ENCODE measurements at regions not wholly inside any gene's neighbourhood (a gene's known extent, or its start where the extent isn't known, plus 50 kb on each side); places are given as distances from the start of the nearest gene placed in this dataset.
"Not testable (repeated sequence)": the region's sequence is repeated elsewhere in the genome, so short reads cannot be mapped to it uniquely, and the experiment has no call there.

DNA sequence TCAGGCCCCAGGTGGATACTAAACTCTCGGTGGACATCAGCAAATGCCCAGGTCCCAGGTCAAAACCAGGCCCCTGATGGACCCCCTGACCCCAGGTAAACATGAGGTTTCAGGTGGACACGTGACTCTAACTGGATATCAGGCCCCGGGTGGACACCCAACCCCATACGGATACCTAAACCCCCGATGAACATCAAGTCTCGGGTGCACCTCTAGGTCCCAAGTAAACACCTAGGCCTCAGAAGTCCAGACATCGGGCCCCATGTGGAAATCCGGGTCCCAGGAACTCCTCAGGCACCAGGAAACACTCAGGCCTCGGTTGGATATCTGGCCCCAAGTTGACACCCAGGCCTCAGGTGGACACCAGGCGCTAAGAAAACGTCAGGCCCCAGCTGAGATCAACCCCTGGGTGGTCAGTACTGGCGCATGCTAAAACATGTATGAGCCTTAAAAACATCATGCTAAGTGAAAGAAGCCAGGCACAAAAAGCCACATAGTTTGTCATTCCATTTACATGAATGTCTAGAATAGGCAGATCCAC is 54.4 kb upstream of the SEPTIN5 start:
- TF ChIP-seq, protein P1, sequence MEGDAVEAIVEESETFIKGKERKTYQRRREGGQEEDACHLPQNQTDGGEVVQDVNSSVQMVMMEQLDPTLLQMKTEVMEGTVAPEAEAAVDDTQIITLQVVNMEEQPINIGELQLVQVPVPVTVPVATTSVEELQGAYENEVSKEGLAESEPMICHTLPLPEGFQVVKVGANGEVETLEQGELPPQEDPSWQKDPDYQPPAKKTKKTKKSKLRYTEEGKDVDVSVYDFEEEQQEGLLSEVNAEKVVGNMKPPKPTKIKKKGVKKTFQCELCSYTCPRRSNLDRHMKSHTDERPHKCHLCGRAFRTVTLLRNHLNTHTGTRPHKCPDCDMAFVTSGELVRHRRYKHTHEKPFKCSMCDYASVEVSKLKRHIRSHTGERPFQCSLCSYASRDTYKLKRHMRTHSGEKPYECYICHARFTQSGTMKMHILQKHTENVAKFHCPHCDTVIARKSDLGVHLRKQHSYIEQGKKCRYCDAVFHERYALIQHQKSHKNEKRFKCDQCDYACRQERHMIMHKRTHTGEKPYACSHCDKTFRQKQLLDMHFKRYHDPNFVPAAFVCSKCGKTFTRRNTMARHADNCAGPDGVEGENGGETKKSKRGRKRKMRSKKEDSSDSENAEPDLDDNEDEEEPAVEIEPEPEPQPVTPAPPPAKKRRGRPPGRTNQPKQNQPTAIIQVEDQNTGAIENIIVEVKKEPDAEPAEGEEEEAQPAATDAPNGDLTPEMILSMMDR (IDR thresholded peaks at IDR 0.05; ENCODE audit: unreplicated experiment), result no peak
- CTCF ChIA-PET, result no interaction called here
- no peaks in the 10 kb centered on the region for H3K9me3 Mint-ChIP-seq (ENCODE audit: low read depth, unreplicated experiment)
- no peaks in the 10 kb centered on the region for H3K27me3 Mint-ChIP-seq (ENCODE audit: unreplicated experiment)
- H3K4me1 Mint-ChIP-seq (ENCODE audit: low read depth, unreplicated experiment), result no peaks in the 10 kb centered on the region
- no TSS peak for BruUV-seq (replicated peaks)
- intact Hi-C loops (cut with micrococcal nuclease; ENCODE audit: unreplicated experiment), result no loop called here
- H3K27ac Mint-ChIP-seq (ENCODE audit: unreplicated experiment), result no peak overlapping the region
- H3K4me3 Mint-ChIP-seq (ENCODE audit: low read depth, unreplicated experiment), result no peak overlapping the region
- no peaks in the 10 kb centered on the region for H3K36me3 Mint-ChIP-seq (ENCODE audit: insufficient read depth, unreplicated experiment)
- no peak for DNase-seq

DNA sequence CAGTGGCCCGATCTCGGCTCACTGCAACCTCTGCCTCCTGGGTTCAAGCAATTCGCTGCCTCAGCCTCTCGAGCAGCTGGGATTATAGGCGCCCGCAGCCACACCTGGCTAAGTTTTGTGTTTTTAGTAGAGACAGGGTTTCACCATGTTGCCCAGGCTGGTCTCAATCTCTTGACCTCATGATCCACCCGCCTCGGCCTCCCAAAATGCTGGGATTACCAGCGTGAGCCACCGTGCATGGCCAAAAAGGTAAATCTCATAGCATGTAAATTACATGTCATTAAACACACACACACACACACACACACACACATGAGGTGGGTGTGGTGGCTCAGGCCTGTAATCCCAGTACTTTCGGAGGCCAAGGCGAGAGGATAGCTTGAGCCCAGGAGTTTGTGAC is 53.7 kb upstream of the SEPTIN5 start:
- H3K27ac Mint-ChIP-seq (ENCODE audit: unreplicated experiment); H3K4me1 Mint-ChIP-seq (ENCODE audit: low read depth, unreplicated experiment); CTCF ChIA-PET; intact Hi-C loops (cut with micrococcal nuclease; ENCODE audit: unreplicated experiment); BruUV-seq (replicated peaks); DNase-seq; H3K9me3 Mint-ChIP-seq (ENCODE audit: low read depth, unreplicated experiment); H3K4me3 Mint-ChIP-seq (ENCODE audit: low read depth, unreplicated experiment); H3K36me3 Mint-ChIP-seq (ENCODE audit: insufficient read depth, unreplicated experiment); H3K27me3 Mint-ChIP-seq (ENCODE audit: unreplicated experiment): not testable (repeated sequence)

DNA sequence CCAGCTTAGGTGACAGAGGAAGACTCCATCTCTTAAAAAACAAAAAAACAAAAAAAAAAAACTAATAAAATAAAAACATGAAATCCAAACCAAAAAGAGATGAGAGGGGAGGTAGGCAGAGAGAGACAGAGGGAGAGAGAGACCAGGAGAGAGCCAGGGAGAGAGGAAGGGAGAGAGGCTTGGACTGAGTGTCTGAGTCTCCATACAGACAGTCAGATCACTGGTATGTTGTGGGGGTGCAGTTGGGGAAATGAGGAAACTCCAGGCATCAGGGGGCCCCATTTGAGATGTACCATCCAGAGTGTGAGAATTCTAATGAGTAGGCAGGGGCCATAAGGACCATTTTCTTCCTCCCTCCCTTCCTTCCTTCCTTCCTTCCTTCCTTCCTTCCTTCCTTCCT is 53.1 kb upstream of the SEPTIN5 start:
- intact Hi-C loops (cut with micrococcal nuclease; ENCODE audit: unreplicated experiment), result no loop called here
- H3K27me3 Mint-ChIP-seq (ENCODE audit: unreplicated experiment), result peaks cover under 1% of the 10 kb centered on the region
- no peak overlapping the region for H3K4me3 Mint-ChIP-seq (ENCODE audit: low read depth, unreplicated experiment)
- TF ChIP-seq, protein P1 (IDR thresholded peaks at IDR 0.05; ENCODE audit: unreplicated experiment), result no peak
- CTCF ChIA-PET, result interaction anchor here (0.7 kb wide), 1 partner anchor 52 kb away, joined by 4 read pairs; no protein-coding TSS in a partner anchor
- no peaks in the 10 kb centered on the region for H3K4me1 Mint-ChIP-seq (ENCODE audit: low read depth, unreplicated experiment)
- no peaks in the 10 kb centered on the region for H3K36me3 Mint-ChIP-seq (ENCODE audit: insufficient read depth, unreplicated experiment)
- DNase-seq, result no peak
- H3K27ac Mint-ChIP-seq (ENCODE audit: unreplicated experiment), result no peak overlapping the region
- no TSS peak for BruUV-seq (replicated peaks)
- no peaks in the 10 kb centered on the region for H3K9me3 Mint-ChIP-seq (ENCODE audit: low read depth, unreplicated experiment)

DNA sequence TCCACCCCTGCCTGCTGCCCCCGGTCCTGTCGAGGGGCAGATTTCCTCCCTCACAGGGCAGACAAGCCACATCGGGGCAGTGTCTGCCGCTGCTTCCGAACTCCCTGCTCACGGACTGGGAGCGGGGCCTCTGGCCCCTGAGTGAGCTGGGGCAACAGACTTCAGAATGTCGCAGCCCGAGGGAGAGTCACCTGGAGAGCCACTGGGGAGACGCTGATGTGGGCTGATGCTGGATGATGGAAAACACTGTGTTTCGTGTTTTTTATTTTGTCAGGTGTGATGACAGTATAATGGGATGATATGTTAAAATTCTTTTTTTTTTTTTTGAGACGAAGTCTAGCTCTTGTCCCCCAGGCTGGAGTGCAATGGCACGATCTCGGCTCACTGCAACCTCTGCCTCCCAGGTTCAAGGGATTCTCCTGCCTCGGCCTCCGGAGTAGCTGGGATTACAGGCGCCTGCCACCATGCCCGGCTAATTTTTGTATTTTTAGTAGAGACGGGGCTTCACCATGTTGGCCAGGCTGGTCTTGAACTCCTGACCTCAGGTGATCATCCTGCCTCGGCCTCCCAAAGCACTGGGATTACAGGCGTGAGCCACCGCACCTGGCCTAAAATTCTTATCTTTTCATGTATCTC is 52.1 kb upstream of the SEPTIN5 start:
- H3K4me1 Mint-ChIP-seq (ENCODE audit: low read depth, unreplicated experiment); H3K4me3 Mint-ChIP-seq (ENCODE audit: low read depth, unreplicated experiment); H3K9me3 Mint-ChIP-seq (ENCODE audit: low read depth, unreplicated experiment); DNase-seq; H3K27ac Mint-ChIP-seq (ENCODE audit: unreplicated experiment); BruUV-seq (replicated peaks); H3K36me3 Mint-ChIP-seq (ENCODE audit: insufficient read depth, unreplicated experiment); intact Hi-C loops (cut with micrococcal nuclease; ENCODE audit: unreplicated experiment): not testable (repeated sequence)
- CTCF ChIA-PET, result interaction anchor here (0.7 kb wide), 1 partner anchor 53 kb away, joined by 4 read pairs; no protein-coding TSS in a partner anchor
- peaks cover 10% of the 10 kb centered on the region for H3K27me3 Mint-ChIP-seq (ENCODE audit: unreplicated experiment)

DNA sequence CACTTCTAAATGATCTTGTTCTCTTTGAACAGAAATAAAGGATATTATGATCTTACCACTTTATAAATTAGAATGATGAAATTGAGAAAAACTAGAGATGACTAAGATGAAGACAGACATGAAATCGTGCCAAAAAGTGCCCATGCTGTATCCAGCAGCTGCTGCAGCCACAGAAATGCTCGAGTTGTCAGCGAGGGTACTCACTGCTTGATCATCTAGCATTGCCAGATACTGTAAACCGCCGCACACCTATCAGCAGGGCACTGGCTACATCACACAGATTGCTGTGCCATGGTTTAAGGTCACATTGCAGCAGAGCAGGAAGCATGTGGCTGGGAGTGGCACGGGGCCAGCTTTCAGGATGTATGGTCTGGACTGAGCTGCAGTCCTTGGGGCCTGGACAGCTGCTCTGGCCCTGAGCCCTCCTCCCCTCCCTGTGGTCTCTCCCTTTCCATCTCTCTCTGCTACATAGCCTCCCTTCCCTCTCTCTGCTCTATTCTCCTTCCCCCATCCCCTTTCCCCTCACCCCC is 51.0 kb upstream of the SEPTIN5 start:
- TF ChIP-seq, protein P1 (IDR thresholded peaks at IDR 0.05; ENCODE audit: unreplicated experiment), result no peak
- no TSS peak for BruUV-seq (replicated peaks)

More for the DNA sequence above, 51.0 kb upstream of the SEPTIN5 start:
- Mint-ChIP-seq H3K4me3 (ENCODE audit: low read depth, unreplicated experiment) (no peak overlapping the region), H3K27me3 (ENCODE audit: unreplicated experiment) (peaks cover 22% of the 10 kb centered on the region), H3K36me3 (ENCODE audit: insufficient read depth, unreplicated experiment) (no peaks in the 10 kb centered on the region), H3K27ac (ENCODE audit: unreplicated experiment) (no peak overlapping the region), H3K9me3 (ENCODE audit: low read depth, unreplicated experiment) (no peaks in the 10 kb centered on the region), H3K4me1 (ENCODE audit: low read depth, unreplicated experiment) (no peaks in the 10 kb centered on the region)
- peak; percentile 72 for DNase-seq
- CTCF ChIA-PET, result interaction anchor here (0.7 kb wide), 1 partner anchor 28 kb away, joined by 3 read pairs; no protein-coding TSS in a partner anchor
- intact Hi-C loops (cut with micrococcal nuclease; ENCODE audit: unreplicated experiment), result no loop called here

All from Calu3 (cell line).